T-helper 1 cell treated with Interleukin-12 subunit alpha and Interleukin-12 subunit beta and Interleukin-4 antibody, amounts not matched to agents 30 ng/mL and 1 ng/mL, for 36 hours (primary cell): ENCODE measurements at regions not wholly inside any gene's neighbourhood (a gene's known extent, or its start where the extent isn't known, plus 50 kb on each side); places are given as distances from the start of the nearest gene placed in this dataset.
"Not testable (repeated sequence)": the region's sequence is repeated elsewhere in the genome, so short reads cannot be mapped to it uniquely, and the experiment has no call there.

Experiments
- intact Hi-C: fragments of 100-400 bp; cut with micrococcal nuclease; formaldehyde crosslinking; loops from one replicate; pipeline ENCODE4 v1.15.1; 2024

DNA sequence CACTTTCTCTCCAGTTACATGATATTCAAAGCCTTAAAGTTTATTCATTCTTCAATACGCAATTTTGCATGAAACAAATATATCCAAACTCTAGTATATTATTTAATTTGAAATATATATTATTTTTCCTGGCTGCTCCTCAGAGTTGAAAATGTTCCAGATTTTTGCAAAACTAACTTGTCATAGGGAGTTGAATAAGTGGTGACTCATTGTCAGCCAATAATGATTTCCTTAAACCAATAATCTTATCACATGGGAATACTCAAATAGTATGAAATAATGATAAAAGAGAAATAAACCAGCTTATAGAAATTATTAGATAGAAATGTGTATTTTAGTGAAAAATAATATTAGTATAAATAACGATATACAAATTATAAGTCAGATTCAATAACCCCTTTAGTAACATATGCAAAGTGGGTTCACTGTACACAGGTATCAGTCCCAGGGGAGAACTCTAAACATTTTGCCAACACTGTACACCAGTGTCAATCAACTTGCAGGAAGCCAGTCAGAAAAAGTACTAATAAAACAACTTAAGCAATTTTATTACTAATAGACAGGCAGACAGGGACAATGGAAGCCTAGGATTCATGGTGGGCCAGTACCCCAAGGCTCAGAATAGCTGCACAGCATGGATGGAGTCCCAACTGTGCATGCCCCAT is 222.6 kb upstream of the KLHL1 start:
- intact Hi-C loops, result no loop called here

DNA sequence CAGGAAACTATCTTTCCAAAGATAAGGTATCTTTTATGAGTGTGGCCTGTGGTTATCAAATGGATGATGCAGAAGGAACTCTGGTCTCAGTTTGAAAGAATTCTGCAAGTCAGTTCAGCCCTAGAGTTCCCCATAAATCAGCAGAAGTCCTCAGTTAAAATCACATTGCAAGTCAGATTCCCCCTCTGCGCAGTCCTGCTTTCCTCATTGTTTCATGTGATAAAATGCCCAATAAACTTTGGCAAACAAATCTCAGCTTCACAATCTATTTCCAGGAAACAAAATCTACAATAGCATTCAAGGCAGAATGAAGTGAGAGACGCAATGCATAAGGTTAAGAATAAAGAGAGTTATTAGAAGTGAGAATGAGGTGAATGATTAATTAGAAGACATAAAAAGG is 216.3 kb upstream of the KLHL1 start:
- intact Hi-C loops, result no loop called here

DNA sequence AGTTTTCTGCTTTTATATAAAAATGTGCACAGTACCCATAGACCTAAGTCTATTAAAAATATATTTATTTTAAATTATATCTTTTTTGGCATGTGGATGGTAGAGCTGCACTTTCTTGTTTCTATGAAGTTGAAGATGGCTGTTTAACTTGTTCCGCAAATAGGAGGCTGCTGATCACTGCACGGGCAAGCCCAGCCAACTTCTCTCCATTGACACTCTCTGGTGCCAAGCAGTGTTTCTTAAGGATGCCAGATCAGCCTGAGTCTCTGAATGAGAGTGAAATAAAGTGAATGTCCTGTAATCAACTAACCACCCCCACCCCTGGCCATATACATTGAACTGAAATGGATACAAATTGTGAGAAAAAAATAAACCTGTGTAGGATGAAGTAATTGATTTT is 202.9 kb upstream of the KLHL1 start:
- intact Hi-C loops, result no loop called here

DNA sequence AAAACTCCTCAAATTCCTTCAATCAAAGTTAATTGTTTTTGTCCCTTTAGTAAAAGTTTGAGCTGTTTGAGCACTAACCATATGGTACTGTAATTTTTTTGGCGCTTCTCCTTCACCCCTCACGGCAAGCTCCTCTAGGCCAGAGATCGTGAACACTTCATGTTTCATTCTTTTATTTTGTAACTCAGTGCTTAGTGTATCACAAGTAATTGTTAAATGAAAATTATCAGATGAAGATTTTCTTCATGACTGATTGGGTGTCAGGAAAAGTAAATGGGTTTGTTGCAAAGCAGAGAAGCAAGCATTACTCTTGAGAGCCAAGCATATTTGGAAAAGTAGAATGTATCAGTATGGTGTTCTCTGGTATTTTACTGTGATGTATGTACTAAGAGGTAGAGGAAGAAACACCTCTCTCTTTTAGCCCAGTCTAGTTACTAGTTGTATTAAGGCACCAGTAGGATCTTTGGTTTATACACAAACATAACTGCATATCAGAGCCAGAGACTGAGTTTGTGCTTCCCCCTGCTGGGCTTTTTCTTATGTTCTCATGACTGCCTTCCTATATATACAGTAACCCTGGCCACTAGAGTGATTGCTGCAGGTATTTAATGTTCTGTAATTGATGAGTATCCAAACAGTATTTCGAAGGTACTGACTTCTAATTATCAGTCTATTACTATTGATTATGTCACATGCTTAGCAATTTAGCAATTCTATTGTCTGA is 202.3 kb upstream of the KLHL1 start:
- intact Hi-C loops, result no loop called here

DNA sequence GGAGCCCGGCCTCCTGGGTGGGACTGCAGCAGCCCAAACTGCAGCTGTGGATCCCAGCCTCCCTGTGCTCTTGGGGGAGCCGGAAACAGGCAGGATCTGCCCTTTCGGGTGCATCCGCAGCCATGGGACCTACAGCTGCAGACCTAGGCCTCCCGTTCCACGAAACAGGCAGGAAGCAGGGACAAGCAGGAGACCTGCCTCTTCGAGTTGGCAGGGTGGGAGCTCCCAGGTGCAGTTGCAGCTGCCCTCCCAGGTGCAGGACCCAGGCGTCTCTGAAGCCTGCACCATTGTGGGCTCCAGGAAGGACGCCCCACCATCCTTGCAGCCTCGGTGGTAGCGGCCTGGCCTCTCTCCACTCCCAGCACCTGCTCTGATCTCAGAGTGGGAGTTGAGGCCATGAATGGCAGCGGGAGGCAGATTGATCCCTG is 189.0 kb upstream of the KLHL1 start:
- intact Hi-C loops, result no loop called here

DNA sequence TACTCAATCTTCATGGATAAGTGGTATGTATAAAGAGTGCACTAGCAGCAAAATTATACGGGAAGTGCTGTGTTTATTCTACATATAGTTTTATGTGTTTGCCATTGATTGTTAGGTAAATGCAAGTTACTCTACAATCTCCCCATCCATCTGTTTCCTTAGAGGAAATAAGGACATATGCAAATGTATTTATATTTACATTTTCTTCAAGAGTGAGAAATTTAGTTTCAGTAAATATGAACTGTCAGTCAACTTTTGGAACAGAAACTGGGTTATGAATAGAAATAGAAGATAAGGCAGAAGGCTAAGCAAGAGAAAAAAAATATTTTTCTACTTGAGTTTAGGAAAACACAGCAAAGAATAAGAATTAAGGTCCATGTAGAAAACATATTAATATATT is 176.1 kb upstream of the KLHL1 start:
- intact Hi-C loops, result no loop called here

DNA sequence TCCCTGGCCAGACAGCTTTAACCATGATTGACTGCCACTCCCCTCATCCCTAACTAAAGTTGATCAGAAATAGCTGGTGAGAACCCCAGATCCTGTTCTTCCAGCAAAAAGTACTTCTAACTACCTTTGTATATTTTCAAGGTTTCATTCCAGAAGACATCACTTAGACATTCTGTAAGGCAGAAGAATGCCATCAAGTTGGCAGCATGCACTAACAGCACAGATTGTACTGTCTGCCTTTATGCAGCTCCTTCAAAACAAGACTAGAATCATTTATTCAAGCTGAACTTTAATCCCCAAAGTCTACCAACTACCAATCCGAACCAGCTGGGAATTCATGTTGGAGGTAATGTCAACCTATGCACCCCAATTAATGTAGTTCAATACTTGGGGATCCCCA is 167.6 kb upstream of the KLHL1 start:
- intact Hi-C loops, result no loop called here

DNA sequence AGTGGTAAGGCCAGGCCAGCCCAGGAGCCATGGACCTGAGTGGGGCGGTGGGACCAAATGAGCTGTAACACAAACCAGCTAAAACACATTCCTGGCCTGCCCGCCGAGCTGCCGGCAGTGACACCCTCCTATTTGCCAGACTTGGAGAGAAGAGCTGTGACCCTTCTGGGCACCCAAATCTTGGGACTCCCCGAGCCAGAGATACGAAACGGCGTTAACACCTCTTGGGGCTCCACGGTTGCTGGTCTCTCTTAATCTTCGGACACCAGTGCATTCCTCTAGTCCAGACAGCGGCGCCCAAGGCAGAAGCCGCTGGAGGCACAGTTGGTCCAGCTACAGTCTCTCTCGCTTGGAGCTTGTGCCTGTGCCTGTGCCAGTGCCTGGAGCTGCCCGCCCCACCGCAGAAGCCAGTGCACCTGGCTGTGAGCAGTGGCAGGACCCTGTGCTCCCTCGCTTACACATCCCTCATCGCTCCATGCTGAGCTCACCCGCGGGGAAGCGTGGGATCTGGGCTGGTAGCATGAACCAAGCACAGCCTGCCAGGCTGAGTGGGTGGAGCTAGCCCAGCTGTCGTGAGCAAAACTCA is 147.2 kb upstream of the KLHL1 start:
- intact Hi-C loops, result no loop called here

DNA sequence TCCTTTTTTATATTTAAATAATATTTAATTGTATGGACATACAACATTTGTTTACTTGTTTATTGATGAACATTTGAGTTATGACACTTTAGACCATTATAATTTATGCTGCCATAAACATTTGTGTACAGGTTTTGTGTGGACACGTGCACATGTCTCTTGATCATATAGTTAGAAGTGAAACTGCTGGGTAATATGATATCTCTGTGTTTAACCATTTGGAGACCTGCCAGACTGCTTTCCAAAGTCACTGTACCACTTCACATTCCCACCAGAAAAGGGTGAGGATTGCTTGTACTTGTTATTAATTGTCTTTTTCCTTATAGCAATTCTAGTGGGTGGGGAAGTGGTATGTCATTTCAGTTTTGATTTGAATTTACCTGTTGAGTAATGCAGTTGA is 145.6 kb upstream of the KLHL1 start:
- intact Hi-C loops, result loop anchor here (2.0 kb wide), 1 partner anchor 13 kb away; no protein-coding TSS in a partner anchor

DNA sequence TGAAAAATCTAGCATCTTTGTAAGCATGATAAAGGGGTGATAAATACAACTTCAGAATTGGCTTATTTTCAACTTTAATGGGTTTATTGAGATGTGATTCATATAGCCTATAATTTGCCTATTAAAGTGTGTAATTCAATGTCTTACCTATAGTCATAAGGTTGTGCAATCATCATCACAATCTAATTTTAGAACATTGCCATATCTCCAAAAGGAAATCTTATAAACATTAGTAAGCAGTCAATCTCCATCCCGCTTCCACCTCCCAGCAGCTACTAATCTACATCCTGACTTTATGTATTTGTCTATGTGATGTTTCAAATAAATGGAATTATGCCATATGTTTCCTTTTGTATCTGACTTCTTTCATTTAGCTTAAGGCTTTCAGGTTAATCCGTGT is 145.2 kb upstream of the KLHL1 start:
- intact Hi-C loops, result loop anchor here (2.0 kb wide), 1 partner anchor 13 kb away; no protein-coding TSS in a partner anchor

DNA sequence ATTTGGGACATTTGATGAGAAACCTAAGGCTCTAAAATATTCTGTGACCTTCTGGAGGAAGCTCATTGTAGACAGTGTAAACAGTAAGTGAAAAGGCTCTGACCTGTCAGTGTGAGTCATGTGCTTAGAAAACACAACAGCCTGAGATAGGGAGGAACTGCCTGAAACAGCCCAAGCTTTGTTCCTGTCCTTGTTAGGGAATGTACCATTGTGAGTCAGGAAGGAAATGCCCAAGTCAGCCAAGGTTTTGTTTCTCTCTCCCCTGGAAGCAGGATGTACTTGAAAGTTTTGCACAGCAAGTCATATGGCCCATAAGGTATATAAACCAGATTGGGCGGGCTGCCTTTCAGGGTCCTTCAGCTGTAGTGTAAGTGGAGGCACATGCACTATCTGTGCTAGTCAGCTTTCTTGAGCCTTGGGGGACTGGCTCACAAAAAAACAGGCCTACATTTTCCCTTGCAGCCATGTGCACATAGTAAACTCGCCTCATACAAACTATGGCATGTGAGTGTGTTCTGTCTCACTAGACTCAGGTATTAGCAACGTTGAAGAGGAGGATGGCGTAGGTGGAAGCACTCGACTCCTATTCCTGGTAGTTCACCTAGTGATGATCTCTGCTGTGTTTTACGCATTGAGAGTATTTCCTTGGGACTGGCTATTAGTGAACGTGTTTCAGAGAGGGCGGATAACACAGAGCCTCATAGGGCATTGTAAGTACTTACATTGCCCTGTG is 141.2 kb upstream of the KLHL1 start:
- intact Hi-C loops, result no loop called here

DNA sequence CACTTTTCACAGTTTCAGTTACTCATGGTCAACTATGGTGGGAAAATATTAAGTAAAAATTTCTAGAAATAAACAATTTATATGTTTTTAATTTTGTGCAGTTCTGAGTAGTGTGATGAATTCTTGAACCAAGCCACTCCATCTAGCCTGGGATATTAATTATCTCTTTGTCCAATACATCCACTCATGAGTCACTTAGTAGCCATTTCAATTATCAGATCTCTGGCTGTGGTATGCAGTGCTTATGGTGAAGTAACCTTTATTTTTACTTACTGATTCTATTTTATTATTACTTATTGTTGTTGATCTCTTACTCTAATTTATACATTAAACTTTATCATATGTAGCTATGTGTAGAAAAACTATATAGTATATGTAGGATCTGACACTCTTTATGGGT is 128.9 kb upstream of the KLHL1 start:
- intact Hi-C loops, result no loop called here

DNA sequence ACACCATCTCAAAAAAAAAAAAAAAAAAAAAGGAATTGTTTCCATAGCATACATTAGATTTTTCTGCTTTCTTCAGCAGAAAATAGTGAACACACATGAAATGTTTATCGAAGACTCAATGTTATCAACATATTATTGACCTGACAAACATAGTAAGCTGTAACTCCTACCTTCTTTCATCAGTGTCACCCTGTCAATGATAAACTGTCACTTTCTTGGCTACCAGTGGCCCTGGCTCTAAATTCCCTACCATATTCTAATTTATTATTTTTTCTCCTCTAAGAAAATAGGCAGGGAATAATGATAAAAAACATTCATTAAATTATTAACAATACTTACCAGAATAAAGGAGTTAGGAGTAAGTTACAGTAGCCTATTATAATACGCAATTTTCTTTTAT is 127.3 kb upstream of the KLHL1 start:
- intact Hi-C loops, result no loop called here

DNA sequence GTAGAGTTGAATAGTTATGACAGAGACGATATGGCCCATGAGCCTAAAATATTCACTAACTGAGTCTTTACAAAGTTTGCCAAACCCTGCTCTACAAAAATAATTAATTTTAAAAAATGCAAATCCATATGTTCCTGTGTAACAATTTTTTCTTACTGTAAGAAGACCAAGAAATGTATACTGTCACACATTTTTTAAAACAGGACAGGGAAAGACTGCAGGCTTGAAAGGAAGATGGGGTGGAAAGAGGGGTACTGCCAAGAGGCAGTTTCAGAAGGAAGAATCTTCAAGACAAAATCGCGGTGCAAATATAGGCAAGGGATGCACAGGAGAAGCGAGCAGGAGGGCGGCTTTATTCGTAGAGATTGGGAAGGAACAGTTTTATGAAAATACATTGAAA is 115.7 kb upstream of the KLHL1 start:
- intact Hi-C loops, result no loop called here

DNA sequence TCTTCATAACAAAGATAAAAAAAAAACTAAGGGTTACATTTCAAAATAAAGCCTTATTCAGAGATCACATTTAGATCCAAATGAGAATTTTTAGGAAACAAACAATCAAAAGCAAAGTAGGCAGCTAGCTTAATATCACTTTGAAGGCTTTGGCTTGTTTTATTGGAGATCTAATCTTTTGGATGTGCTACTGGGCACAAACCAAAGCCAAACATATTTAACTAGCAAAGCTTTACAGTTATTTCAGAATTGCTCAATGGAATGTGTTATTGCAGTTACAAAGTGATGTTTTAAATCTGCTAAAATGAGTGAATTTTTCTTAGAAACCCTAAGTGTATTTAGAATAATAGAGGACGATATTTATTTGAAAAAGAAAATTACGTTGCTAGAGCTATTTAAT is 114.7 kb upstream of the KLHL1 start:
- intact Hi-C loops, result no loop called here

DNA sequence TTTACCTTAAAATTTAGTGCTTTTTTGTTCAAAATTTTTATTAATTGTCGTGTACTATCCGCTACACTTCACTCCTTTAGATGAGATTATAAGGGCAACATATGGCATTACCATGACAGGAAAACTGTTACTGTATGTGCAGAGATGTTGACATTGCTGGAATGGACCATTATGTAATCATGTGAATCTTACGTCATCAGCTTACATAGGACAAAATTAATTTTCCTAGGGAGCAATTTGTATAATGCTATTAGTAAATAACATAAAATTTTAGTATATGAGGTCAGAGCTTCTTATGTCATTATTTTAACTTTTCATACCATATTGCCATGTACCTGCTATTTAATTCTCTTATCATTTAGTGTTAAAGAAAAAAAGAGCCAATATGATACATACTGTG is 110.4 kb upstream of the KLHL1 start:
- intact Hi-C loops, result no loop called here

DNA sequence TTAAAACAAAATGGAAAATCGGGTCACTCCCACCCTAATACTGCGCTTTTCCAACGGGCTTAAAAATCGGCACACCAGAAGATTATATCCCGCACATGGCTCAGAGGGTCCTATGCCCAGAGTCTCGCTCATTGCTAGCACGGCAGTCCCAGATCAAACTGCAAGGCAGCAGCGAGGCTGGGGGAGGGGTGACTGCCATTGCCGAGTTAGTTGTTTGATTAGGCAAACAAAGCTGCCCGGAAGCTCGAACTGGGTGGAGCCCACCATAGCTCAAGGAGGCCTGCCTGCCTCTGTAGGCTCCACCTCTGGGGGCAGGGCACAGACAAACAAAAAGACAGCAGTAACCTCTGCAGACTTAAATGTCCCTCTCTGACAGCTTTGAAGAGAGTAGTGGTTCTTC is 100.7 kb upstream of the KLHL1 start:
- intact Hi-C loops, result not testable (repeated sequence)

DNA sequence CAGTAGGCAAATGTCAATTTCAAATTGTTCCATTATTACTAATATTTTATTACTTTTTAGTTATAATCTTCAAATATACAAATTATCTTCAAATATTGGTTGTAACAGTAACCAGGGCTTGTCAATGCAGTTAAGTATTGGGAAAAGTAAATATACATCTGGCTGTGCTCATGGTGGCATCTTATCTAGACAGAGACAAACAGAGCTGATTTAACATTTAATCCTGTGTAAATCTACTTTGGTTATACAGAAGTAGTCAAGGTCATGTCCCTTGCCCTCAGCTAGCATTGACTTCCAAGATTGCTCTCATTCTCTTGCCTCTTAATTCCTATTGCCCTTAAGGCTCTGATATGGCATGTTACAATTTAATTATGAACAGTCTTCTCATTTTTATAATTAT is 98.4 kb upstream of the KLHL1 start:
- intact Hi-C loops, result no loop called here

DNA sequence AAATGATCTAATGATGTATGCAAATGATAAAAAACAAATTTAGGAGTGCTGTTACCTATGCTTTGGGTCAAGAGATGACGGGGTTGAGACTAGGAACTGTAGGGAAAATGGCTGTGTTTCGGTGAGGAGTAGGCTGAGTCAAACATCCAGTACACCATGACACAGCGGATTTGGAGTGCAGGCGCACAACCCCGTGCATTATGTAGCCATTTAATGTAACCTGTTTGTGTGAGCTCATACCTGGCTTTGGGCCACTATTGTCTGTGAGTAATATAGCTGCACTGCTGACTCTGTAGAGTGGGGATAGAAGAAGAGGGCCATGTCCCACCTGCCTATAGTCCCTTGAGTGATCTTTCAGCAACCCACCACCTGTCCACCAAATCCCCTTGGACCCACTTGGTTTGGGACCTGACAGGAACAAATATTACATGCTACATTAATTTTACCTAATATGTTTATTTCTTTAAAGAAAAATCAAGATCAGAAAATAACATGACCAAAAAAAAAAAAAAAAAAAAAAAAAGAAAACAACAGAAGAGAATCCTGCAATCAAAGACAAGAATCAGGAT is 95.5 kb upstream of the KLHL1 start:
- intact Hi-C loops, result no loop called here

DNA sequence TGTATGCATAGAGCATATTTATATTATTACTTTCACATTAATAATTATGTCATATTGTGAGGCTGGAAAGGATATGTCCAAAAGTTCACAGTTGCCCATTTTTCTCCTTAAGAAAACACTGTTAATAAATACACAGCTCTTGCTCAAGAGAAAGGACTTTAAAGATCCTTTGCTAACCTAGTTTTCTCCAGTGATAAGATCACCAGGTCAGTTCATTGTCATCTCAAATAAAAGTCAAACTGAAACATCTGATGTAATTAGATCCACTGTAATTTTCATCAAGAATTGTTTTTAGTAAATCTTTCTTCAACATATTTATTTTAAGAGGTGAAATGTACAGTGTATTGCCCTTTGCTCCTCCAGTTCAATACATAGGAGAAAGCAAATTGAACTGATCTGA is 82.8 kb upstream of the KLHL1 start:
- intact Hi-C loops, result no loop called here

DNA sequence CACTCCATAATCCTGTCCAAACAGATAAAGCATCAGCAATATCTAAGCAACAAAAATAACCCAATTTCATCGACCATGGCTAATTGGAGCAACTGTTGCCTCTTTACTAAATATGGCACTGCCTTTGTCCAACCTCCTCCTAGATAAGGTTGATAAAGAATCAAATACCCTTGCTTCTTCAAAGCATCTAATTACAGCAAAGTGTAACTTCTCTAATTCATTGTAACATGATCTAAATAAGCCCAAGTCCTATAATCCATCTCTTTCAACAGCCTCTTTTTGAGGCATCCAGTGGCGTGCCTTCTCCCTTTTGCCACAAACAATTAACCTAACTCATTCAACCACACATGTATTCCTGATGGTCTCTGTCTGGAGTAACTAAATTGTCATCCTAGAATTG is 81.7 kb upstream of the KLHL1 start:
- intact Hi-C loops, result no loop called here

DNA sequence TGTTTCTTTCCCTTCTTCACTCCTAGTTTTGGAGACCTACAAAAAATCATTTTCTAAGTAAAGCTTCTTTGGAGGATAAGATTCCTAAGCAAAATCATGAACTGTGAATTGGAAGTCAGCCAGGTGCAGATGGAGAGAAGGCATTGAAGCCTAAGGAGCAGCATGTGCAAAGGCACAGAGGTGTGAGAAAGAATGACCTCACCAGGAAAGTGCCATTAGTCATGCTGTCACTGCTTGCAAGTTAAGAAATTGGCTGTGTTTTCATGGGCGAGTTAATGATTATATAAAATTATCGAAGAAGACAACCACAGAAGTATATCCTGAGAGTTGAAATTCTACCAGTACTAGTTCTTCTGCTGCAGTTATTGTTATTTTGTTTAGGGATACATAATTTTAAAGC is 80.3 kb upstream of the KLHL1 start:
- intact Hi-C loops, result no loop called here
